ENCODE measurements at regions not wholly inside any gene's neighbourhood (a gene's known extent, or its start where the extent isn't known, plus 50 kb on each side); places are given as distances from the start of the nearest gene placed in this dataset.

DNA sequence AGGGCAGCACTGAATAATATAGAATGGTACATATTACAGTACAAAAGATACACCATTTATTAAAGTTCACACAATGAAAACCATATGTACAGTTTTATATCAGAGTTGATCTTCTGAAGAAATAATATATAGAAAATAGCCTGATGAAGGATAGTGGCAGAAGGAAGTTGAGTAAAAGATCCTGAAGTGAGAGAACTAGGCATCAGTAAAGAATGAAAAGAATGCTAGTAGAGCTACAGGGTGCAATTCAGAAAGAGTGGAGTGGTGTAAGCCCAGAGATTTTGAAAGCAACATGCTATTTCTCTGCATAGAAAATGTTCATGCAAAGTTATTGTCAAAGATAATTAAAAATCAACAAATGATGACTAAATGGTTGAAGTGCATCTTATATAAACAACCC lies 1552.7 kb upstream of the TENM4 start:
- ATAC-seq (replicated peaks) (no peak), DNase-seq (no peak)
- Mint-ChIP-seq H3K27me3 (no peaks in the 10 kb centered on the region), H3K27ac (no peak overlapping the region), H3K4me1 (no peaks in the 10 kb centered on the region), H3K9me3 (peaks cover 0 to 1% of the 10 kb centered on the region in 2 donors), H3K4me3 (no peak overlapping the region), H3K36me3 (no peaks in the 10 kb centered on the region)

DNA sequence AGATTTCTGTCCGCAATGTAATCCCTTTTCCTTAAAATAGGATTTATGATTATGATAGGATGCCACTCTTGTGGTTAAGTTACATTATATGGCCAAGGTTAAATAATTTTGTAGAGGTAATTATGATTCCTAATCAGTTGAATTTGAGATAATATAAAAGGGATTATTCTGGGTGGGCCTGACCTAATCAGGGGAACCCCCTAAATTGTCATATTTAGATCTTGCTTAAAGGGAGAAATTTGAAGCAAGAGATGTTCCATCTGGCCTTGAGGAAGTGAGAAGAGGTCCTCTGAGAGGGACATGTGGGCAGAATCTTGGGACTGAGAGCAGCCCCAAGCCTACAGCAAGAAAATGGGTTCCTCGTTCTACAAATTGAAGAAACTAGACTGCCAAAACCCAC lies 1550.1 kb upstream of the TENM4 start:
- no peaks in the 10 kb centered on the region for H3K4me1 Mint-ChIP-seq

DNA sequence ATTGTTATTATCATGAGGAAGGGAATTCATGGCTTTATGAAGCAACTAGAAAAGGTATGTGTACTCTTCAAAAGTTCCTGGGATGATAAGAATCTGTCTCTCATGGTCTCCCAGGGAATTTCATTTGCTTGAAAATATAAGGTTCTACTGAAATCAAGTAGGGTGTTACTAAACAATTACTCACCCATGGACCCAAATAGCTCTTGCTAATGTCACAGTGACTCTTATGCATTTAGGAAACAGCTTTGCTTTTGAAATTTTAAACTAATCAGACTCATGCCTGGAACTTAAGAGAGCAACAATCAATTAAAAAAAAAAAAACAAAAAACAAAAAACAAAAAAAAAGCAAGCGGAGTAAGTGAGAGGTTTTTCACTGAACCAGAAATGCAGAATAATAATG lies 1546.3 kb upstream of the TENM4 start:
- H3K36me3 Mint-ChIP-seq = no peaks in the 10 kb centered on the region
- no peaks in the 10 kb centered on the region for H3K27me3 Mint-ChIP-seq
- no peak overlapping the region for H3K4me3 Mint-ChIP-seq
- ATAC-seq (replicated peaks) (no peak), DNase-seq (no peak)
- no peak overlapping the region for H3K27ac Mint-ChIP-seq
- peaks cover 0 to 1% of the 10 kb centered on the region in 2 donors for H3K9me3 Mint-ChIP-seq
- no peaks in the 10 kb centered on the region for H3K4me1 Mint-ChIP-seq

More for the DNA sequence above, 1550.1 kb upstream of the TENM4 start:
- DNase-seq (no peak), ATAC-seq (replicated peaks) (no peak)
- peaks cover 0 to 1% of the 10 kb centered on the region in 2 donors for H3K9me3 Mint-ChIP-seq
- no peak overlapping the region for H3K27ac Mint-ChIP-seq
- no peaks in the 10 kb centered on the region for H3K36me3 Mint-ChIP-seq
- H3K4me3 Mint-ChIP-seq = no peak overlapping the region
- H3K27me3 Mint-ChIP-seq = no peaks in the 10 kb centered on the region

DNA sequence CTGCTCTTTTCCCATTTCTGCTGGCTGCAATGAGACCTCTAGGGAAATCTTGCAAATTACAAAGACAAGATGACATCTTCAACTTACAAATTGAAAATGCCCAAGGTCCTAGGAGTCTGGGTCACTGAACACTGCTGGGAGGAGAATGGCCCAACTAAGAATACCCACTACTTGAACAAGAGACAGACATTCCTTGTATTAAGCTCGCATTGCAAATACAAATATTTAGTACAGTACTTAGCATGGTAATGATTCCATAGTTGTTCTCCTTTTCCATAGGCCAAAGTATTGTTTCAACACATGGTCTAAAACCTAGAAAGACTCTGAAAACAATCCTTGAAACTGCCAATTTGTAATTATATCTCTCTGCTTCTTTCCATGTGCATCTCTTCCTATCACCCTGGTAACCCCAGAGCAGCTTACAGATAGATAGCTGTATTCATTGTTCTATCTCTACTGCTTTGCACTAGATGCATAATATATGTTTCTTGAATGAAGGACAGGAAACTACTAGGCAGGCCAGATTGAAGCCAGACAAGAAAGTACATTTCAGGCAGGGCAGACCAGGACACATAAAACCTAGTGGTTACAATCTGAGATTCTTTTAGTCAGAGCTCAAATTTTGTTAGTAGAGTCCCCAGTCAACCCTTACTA lies 1545.7 kb upstream of the TENM4 start:
- Mint-ChIP-seq H3K4me3 (no peak overlapping the region), H3K36me3 (no peaks in the 10 kb centered on the region), H3K4me1 (no peaks in the 10 kb centered on the region), H3K9me3 (peaks cover 0 to 1% of the 10 kb centered on the region in 2 donors), H3K27ac (no peak overlapping the region), H3K27me3 (no peaks in the 10 kb centered on the region)
- no peak for DNase-seq
- no peak for ATAC-seq (replicated peaks)

DNA sequence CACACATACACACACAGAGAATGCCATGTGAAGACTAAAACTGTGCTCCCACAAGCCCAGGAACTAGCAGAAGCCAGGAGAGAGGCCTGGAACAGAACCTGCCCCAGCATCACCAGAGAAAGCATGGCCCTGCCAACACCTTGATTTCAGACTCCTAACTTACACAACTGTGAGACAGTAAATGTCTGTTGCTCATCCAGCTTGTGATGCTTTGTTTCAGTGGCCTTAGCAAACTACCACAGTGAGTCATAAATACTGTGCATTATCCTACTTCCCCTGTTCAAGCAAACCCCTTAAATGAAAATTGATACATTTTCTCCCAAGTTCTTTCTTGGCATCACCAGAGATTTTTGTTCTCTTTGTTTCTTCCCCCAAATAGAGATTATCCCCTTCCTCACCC lies 1539.4 kb upstream of the TENM4 start:
- no peak for ATAC-seq (replicated peaks)
- H3K9me3 Mint-ChIP-seq = peaks cover 0 to 1% of the 10 kb centered on the region in 2 donors
- no peak overlapping the region for H3K27ac Mint-ChIP-seq
- H3K4me3 Mint-ChIP-seq = no peak overlapping the region
- no peak for DNase-seq
- no peaks in the 10 kb centered on the region for H3K36me3 Mint-ChIP-seq
- H3K4me1 Mint-ChIP-seq = no peaks in the 10 kb centered on the region
- H3K27me3 Mint-ChIP-seq = no peaks in the 10 kb centered on the region

DNA sequence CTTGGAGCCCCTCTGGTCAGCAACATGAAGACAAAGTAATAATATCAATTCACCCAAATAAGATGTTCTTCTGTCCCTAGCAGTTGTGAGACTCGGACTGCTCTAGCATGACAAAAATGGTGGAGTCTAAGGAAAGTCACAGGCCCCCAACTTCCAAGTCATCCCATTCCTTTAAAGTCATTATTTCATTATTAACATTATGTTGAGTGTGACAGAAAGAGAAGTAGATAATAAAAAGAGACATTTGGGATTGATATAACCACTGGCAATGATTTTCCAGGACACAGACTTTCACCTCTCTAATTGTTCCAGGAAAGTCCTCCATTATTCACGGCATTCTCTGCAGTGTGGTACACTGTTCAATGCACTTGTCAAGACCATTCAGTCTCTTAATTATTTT lies 1533.0 kb upstream of the TENM4 start:
- peaks cover 0 to 1% of the 10 kb centered on the region in 2 donors for H3K9me3 Mint-ChIP-seq
- no peak overlapping the region for H3K4me3 Mint-ChIP-seq
- H3K4me1 Mint-ChIP-seq = no peaks in the 10 kb centered on the region
- no peaks in the 10 kb centered on the region for H3K36me3 Mint-ChIP-seq
- H3K27ac Mint-ChIP-seq = no peak overlapping the region
- H3K27me3 Mint-ChIP-seq = no peaks in the 10 kb centered on the region
- ATAC-seq (replicated peaks) (no peak), DNase-seq (no peak)

DNA sequence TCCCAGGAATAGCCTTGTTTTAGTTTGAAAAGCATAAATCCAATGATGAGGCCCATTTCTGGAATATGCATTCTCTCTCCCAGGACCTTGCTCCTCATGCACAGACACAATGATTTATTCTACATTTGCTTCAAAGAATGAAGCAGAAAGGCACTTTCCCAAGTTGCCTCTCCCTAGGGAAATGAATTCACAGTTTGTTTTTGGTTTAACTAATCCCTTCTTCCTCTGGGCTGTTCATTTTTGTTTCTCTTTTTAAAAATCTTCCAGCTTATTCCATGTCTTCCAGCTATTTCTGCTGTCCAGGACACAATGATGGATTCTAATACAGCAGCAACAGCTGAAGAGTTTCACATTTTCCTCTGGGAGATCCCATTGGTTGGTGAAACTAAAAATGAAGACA lies 1529.2 kb upstream of the TENM4 start:
- Mint-ChIP-seq H3K27me3 (no peaks in the 10 kb centered on the region), H3K4me1 (no peaks in the 10 kb centered on the region), H3K36me3 (no peaks in the 10 kb centered on the region), H3K27ac (no peak overlapping the region), H3K4me3 (no peak overlapping the region), H3K9me3 (no peaks in the 10 kb centered on the region)
- DNase-seq (no peak), ATAC-seq (replicated peaks) (no peak)

DNA sequence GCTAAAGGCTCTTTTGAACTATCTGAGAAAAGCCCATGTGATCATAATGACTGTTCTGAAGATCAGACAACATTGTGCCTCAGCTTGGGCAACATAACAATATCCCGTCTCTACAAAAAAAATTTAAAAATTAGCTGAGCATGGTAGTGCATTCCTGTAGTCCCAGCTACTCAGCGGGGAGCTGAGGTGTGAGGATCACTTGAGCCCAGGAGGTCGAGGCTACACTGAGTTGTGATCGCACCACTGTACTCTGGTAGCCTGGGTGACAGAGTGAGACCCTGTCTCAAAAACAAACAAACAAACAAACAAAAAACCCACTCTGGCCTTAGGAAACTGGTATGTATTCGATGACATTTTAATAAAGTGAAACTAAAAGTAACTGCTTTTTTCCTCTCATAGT lies 1526.8 kb upstream of the TENM4 start:
- H3K9me3 Mint-ChIP-seq = peaks cover 0 to 4% of the 10 kb centered on the region in 2 donors

DNA sequence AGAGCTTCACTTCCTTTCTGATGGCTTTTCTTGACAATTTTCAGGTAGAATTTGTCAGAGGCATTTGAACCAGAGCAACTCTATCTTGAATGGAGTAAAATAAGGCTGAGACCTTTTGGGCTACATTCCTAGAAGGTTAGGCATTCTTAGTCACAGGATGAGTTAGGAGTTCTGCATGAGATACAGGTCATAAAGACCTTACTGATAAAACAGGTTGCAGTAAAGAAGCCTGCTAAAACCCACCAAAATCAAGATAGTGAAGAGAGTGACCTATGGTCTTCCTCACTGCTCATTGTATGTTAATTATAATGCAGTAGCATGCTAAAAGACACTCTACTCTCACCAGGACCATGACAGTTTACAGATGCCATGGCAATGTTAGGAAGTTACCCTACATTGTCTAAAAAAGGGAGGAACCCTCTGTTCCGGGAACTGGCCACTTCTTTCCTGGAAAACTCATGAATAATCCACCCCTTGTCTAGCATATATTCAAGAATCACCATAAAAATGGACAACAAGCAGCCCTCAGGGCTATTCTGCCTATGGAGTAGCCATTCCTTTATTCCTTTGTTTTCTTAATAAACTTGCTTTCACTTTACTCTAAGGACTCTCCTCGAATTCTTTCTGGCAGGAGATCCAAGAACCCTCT lies 1519.7 kb upstream of the TENM4 start:
- no peak overlapping the region for H3K4me3 Mint-ChIP-seq
- no peaks in the 10 kb centered on the region for H3K4me1 Mint-ChIP-seq
- peaks cover 4 to 7% of the 10 kb centered on the region in 2 donors for H3K9me3 Mint-ChIP-seq
- no peaks in the 10 kb centered on the region for H3K36me3 Mint-ChIP-seq
- H3K27me3 Mint-ChIP-seq = no peaks in the 10 kb centered on the region
- DNase-seq (no peak), ATAC-seq (replicated peaks) (no peak)
- H3K27ac Mint-ChIP-seq = no peak overlapping the region

More for the DNA sequence above, 1526.8 kb upstream of the TENM4 start:
- Mint-ChIP-seq H3K27me3 (no peaks in the 10 kb centered on the region), H3K4me3 (no peak overlapping the region), H3K36me3 (no peaks in the 10 kb centered on the region), H3K4me1 (no peaks in the 10 kb centered on the region), H3K27ac (no peak overlapping the region)
- ATAC-seq (replicated peaks) (no peak), DNase-seq (no peak)

DNA sequence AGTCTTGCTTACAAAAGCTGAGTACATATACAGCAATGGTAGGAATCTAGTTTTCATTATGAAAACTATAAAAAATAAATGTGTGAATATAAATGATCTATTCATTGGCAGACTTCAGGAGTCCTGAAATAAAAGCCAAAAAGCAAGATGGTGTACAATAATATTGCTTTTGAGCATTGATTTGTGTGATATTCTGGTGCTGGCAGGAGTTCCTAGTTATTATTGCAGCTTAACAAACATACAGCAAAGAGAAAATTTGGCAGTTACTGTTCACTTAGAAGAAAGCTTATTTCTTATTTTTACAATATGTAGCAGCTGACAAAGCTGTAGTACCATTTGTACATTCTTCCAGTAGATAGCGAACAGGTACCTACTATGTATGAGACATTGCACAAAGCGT lies 1518.9 kb upstream of the TENM4 start:
- H3K27me3 Mint-ChIP-seq = no peaks in the 10 kb centered on the region
- H3K27ac Mint-ChIP-seq = no peak overlapping the region
- no peaks in the 10 kb centered on the region for H3K4me1 Mint-ChIP-seq
- no peak overlapping the region for H3K4me3 Mint-ChIP-seq
- H3K36me3 Mint-ChIP-seq = no peaks in the 10 kb centered on the region
- ATAC-seq (replicated peaks) = no peak
- H3K9me3 Mint-ChIP-seq = peaks cover 4 to 7% of the 10 kb centered on the region in 2 donors
- DNase-seq = no peak

DNA sequence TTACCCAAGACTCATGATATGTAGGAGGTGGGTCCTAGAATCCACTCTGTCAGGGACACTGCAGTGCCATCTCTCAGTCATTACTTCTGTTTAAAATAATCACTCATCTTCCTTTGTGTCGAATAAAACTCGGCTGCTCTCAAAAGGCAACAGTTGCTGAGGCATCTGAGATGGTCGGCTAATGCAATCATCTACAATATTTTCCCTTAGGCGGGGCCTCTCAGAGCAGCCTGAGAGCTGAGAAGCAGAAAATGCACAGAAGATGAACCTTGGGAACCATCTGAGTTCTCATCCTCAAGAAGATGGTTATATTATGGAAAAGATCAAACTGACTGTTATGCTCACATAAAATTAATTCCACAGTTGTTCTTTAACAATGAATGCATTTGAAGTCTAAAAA lies 1518.2 kb upstream of the TENM4 start:
- Mint-ChIP-seq H3K4me1 (no peaks in the 10 kb centered on the region), H3K27me3 (no peaks in the 10 kb centered on the region), H3K4me3 (no peak overlapping the region), H3K27ac (no peak overlapping the region), H3K36me3 (no peaks in the 10 kb centered on the region), H3K9me3 (peaks cover 4 to 9% of the 10 kb centered on the region in 2 donors)
- DNase-seq = no peak
- ATAC-seq (replicated peaks) = no peak

DNA sequence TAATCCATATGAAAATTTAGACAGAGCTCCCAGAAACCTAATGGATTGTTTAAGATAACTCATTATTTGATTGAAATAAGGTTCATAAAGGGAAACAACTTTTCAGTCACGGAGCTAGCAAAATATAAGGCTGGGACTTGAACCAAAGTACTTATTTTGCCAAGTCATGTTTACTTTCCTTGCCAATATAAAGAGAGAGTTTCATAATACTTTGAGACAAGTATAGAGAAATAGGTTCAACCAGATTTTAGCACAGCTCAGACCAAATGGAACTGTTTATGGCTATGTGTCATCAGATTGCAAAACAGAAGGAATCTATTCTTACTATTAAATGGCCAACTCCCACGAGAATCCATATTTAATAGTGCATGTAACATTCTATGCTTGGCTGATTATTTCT lies 1517.5 kb upstream of the TENM4 start:
- Mint-ChIP-seq H3K4me3 (no peak overlapping the region), H3K4me1 (no peaks in the 10 kb centered on the region), H3K36me3 (no peaks in the 10 kb centered on the region), H3K27ac (no peak overlapping the region), H3K27me3 (no peaks in the 10 kb centered on the region), H3K9me3 (peaks cover 7 to 8% of the 10 kb centered on the region in 2 donors)
- DNase-seq (no peak), ATAC-seq (replicated peaks) (no peak)

DNA sequence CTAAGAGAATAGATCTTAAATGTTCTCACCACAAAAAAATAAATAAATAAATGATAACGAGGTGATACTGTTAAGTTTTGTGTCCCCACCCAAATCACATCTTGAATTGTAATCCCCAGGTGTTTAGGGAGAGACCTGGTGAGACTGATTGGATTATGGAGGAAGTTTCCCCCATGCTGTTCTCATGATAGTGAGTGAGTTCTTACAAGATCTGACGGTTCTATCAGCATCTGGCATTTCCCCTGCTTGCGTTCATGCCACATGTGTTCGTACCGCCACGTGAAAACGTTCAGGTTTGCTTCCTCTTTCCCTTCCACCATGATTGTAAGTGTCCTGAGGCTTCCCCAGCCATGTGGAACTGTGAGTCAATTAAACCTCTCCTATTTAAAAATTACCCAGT lies 1514.8 kb upstream of the TENM4 start:
- H3K27me3 Mint-ChIP-seq = no peaks in the 10 kb centered on the region
- H3K4me3 Mint-ChIP-seq = no peak overlapping the region
- no peaks in the 10 kb centered on the region for H3K36me3 Mint-ChIP-seq
- DNase-seq (no peak), ATAC-seq (replicated peaks) (no peak)
- H3K9me3 Mint-ChIP-seq = peaks cover 6 to 12% of the 10 kb centered on the region in 2 donors
- H3K27ac Mint-ChIP-seq = no peak overlapping the region
- H3K4me1 Mint-ChIP-seq = no peaks in the 10 kb centered on the region

DNA sequence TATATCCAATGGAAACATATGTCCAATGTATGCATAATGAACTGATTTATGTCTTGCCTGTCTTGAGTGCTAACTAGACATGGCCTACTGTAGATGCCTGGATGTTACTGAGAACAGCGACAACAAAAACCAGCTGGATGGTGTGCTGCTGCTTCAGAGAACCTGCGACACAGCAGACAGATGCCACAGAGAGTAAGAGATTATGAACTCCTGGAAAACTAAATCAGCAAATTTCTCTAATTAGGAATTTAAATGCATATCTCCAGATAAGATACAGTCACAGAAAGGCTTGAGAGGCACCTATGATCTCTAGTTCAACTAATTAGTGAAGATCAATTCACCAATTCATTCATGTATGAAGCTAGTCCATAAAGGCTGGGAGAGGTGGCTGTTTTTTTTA lies 1508.0 kb upstream of the TENM4 start:
- no peaks in the 10 kb centered on the region for H3K36me3 Mint-ChIP-seq
- no peak overlapping the region for H3K27ac Mint-ChIP-seq
- ATAC-seq (replicated peaks) (no peak), DNase-seq (no peak)
- peaks cover 9 to 17% of the 10 kb centered on the region in 2 donors for H3K9me3 Mint-ChIP-seq
- H3K4me1 Mint-ChIP-seq = no peaks in the 10 kb centered on the region
- no peaks in the 10 kb centered on the region for H3K27me3 Mint-ChIP-seq
- H3K4me3 Mint-ChIP-seq = no peak overlapping the region

DNA sequence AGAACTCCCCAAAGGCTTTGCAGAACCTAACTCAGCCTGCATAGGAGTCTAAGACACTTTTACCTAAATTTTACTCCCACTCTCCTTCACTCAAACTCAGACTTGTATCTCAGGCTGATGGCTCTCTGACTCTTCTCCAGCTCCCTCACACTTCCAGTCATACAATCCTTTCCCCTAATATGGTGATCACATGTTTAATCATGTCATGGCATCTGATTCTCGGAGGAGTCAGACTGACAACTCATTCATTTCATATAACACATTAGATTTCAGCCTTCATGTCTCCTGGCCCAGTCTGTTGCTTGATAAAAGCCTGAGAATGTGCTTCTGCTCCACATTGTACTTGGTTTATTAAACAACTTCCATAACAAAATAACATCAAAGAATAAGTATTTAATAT lies 1503.9 kb upstream of the TENM4 start:
- no peak overlapping the region for H3K4me3 Mint-ChIP-seq
- no peaks in the 10 kb centered on the region for H3K36me3 Mint-ChIP-seq
- no peak overlapping the region for H3K27ac Mint-ChIP-seq
- ATAC-seq (replicated peaks) = no peak
- DNase-seq = no peak
- no peaks in the 10 kb centered on the region for H3K27me3 Mint-ChIP-seq
- H3K4me1 Mint-ChIP-seq = no peaks in the 10 kb centered on the region
- H3K9me3 Mint-ChIP-seq = peaks cover 4 to 5% of the 10 kb centered on the region in 2 donors

Data from stimulated activated naive B cell treated with anti-CD40 and anti-IgM and Interleukin-4, amounts not matched to agents 10 μg/mL and 1 μg/mL and 100 μg/mL, for 72 hours (primary cell).